ENCODE measurements at regions not wholly inside any gene's neighbourhood (a gene's known extent, or its start where the extent isn't known, plus 50 kb on each side); places are given as distances from the start of the nearest gene placed in this dataset.

DNA sequence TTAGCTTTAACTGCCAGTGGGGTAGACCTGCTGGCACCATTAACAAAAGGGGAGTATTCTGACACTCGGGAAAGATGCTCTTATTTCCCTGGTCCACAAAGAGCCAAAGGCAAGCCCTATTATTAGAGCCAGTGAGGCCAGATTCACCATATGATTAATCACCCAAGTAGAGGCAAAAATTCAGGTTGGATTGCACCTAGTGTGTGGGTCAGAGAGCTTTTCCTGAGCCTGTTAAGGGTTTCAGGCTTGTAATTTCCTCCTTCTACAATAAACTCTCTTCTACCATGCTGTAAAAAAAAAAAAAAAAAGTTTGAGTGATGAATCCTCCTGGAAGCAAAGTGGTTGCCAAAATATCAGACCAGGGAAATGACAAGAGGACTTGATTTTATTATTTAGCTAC lies 163.5 kb downstream of the MBL2 start:
- Histone ChIP-seq H3K27ac (no peak overlapping the region), H3K4me1 (no peaks in the 10 kb centered on the region), H3K4me3 (no peak overlapping the region), H3K27me3 (no peaks in the 10 kb centered on the region), H3K36me3 (no peaks in the 10 kb centered on the region), H3K9me3 (no peaks in the 10 kb centered on the region)
- WGBS, 2 donors: 29 to 43% methylated on average over 1 of the region's 1 CpG
- TF ChIP-seq, protein P1, sequence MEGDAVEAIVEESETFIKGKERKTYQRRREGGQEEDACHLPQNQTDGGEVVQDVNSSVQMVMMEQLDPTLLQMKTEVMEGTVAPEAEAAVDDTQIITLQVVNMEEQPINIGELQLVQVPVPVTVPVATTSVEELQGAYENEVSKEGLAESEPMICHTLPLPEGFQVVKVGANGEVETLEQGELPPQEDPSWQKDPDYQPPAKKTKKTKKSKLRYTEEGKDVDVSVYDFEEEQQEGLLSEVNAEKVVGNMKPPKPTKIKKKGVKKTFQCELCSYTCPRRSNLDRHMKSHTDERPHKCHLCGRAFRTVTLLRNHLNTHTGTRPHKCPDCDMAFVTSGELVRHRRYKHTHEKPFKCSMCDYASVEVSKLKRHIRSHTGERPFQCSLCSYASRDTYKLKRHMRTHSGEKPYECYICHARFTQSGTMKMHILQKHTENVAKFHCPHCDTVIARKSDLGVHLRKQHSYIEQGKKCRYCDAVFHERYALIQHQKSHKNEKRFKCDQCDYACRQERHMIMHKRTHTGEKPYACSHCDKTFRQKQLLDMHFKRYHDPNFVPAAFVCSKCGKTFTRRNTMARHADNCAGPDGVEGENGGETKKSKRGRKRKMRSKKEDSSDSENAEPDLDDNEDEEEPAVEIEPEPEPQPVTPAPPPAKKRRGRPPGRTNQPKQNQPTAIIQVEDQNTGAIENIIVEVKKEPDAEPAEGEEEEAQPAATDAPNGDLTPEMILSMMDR (IDR thresholded peaks at IDR 0.05): no peak
- ATAC-seq (ENCODE audit: low FRiP score in 2 of 2) (no peak), DNase-seq (no peak)

DNA sequence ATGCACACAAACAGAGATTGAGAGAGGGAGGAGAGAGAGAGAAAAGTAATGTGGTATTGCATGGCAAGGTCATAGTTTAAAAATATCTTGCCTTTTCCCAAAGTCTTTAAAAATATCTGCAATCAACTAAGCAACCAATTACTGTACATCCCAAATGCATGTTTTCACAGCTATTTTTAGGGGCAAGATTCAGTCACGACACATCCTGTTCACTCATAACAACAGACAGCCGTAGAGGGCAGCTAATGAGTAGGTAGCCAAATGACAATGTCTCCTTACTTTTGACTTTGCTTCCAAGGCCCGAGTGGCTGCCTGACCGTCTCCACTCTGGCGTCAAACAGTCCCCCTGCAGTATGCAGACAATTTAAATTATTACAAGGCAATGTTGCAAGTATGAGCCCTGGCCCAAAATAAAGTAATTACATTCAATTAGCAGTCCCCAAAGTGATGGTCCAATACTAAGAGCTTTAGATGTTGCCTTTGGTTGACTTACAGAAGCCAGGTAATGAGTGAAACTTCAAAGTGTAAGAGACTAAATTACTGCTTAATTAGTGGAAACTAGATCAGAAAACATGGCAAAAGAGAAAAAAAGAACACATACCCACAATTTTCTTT lies 162.9 kb downstream of the MBL2 start:
- Histone ChIP-seq H3K27ac (no peak overlapping the region), H3K9me3 (no peaks in the 10 kb centered on the region), H3K36me3 (no peaks in the 10 kb centered on the region), H3K4me1 (no peaks in the 10 kb centered on the region), H3K4me3 (no peak overlapping the region), H3K27me3 (no peaks in the 10 kb centered on the region)
- WGBS, 2 donors: 67 to 71% methylated on average over 5 of the region's 5 CpGs
- ATAC-seq (ENCODE audit: low FRiP score in 2 of 2): no peak
- DNase-seq: no peak
- TF ChIP-seq, protein P1 (IDR thresholded peaks at IDR 0.05): no peak
- TF ChIP-seq POLR2A (IDR thresholded peaks at IDR 0.05) (no peak), EP300 (IDR thresholded peaks at IDR 0.05) (no peak), POLR2AphosphoS5 (IDR thresholded peaks at IDR 0.05) (no peak)

DNA sequence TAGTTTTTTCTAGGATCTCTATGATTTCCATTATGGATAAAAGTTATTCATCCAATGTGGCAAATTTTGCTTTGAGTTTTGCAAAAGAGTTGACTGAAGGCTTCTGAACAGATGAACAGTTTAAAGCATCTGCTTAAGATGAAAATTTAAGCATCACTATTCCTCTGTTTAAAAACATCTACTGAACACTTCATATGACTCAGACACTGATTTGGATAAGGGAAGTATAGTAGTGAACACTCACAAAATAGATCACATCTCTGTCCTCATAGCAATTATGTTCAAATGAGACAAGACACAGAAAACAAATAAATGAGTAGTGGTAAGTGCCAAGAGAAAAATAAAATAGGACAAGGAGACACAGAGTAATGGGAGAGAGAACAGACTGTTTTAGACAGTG lies 157.3 kb downstream of the MBL2 start:
- TF ChIP-seq, protein P1 (IDR thresholded peaks at IDR 0.05): no peak
- no peak for TF ChIP-seq POLR2AphosphoS5 (IDR thresholded peaks at IDR 0.05)
- TF ChIP-seq POLR2A (IDR thresholded peaks at IDR 0.05): no peak
- no peak for TF ChIP-seq EP300 (IDR thresholded peaks at IDR 0.05)
- H3K36me3 ChIP-seq: no peaks in the 10 kb centered on the region
- no peak for DNase-seq
- no peaks in the 10 kb centered on the region for H3K9me3 ChIP-seq
- ATAC-seq (ENCODE audit: low FRiP score in 2 of 2): no peak
- H3K27me3 ChIP-seq: no peaks in the 10 kb centered on the region
- no peaks in the 10 kb centered on the region for H3K4me1 ChIP-seq
- no peak overlapping the region for H3K4me3 ChIP-seq
- no peak overlapping the region for H3K27ac ChIP-seq

DNA sequence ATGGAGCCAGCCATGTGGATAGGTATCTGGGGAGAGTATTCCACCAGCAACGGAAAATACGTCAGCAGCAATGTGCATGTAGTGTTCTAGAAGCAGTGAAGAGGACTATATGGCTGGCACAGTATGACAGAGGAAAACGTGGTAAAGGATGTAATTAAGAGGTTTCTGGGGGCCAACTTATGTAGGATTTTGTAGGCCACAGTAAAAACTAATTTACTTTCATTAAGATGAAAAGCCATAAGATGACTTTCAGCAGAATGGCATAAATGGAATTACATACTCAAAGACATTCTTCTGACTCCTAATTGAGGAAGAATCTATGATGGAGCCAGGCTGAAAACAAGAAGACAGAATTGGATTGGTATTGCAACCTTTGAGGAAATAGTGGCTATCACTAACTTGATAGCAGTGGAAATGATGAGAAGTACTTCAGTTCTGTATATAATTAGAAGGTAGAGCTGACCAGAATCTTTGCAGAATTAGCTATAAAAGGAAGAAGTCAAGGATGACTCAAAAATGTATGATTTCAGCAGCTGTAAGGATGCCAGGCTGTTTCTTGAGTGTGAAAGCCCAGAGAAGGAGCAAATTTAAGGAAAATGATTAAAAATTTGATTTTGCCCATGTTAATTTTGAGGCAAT lies 156.7 kb downstream of the MBL2 start:
- ATAC-seq (ENCODE audit: low FRiP score in 2 of 2) (no peak), DNase-seq (no peak)
- no peak overlapping the region for H3K4me3 ChIP-seq
- WGBS, 2 donors: 67 to 73% methylated on average over 3 of the region's 3 CpGs
- no peaks in the 10 kb centered on the region for H3K4me1 ChIP-seq
- TF ChIP-seq, protein P1 (IDR thresholded peaks at IDR 0.05): no peak
- TF ChIP-seq POLR2AphosphoS5 (IDR thresholded peaks at IDR 0.05): no peak
- no peak for TF ChIP-seq EP300 (IDR thresholded peaks at IDR 0.05)
- TF ChIP-seq POLR2A (IDR thresholded peaks at IDR 0.05): no peak
- H3K27ac ChIP-seq: no peak overlapping the region
- no peaks in the 10 kb centered on the region for H3K27me3 ChIP-seq
- no peaks in the 10 kb centered on the region for H3K9me3 ChIP-seq
- H3K36me3 ChIP-seq: no peaks in the 10 kb centered on the region

DNA sequence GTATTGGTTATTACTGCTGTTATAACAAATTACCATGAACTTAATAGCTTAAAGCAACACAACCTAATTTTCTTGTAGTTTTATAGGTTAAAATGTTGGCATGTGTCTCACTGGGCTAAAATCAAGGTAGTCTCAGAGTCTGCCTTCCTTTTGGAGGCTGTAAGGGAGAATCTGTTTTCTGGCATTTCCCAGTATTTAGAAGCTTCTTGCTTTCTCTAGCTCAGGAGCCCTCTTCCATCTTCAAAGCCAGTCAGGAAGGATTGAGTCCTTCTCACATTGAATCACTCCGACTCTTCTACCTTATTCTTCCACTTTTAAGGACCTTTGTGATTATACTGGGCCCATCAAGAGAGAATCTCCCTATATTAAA lies 156.2 kb downstream of the MBL2 start:
- WGBS, 2 donors: 64 to 90% methylated on average over 1 of the region's 1 CpG
- DNase-seq (no peak), ATAC-seq (ENCODE audit: low FRiP score in 2 of 2) (no peak)
- Histone ChIP-seq H3K27ac (no peak overlapping the region), H3K9me3 (no peaks in the 10 kb centered on the region), H3K4me3 (no peak overlapping the region), H3K27me3 (no peaks in the 10 kb centered on the region), H3K36me3 (no peaks in the 10 kb centered on the region), H3K4me1 (no peaks in the 10 kb centered on the region)
- TF ChIP-seq POLR2AphosphoS5 (IDR thresholded peaks at IDR 0.05) (no peak), EP300 (IDR thresholded peaks at IDR 0.05) (no peak), POLR2A (IDR thresholded peaks at IDR 0.05) (no peak)
- TF ChIP-seq, protein P1 (IDR thresholded peaks at IDR 0.05): no peak

All from upper lobe of left lung (tissue), 6 donors.